ENCODE measurements at regions not wholly inside any gene's neighbourhood (a gene's known extent, or its start where the extent isn't known, plus 50 kb on each side); places are given as distances from the start of the nearest gene placed in this dataset.

DNA sequence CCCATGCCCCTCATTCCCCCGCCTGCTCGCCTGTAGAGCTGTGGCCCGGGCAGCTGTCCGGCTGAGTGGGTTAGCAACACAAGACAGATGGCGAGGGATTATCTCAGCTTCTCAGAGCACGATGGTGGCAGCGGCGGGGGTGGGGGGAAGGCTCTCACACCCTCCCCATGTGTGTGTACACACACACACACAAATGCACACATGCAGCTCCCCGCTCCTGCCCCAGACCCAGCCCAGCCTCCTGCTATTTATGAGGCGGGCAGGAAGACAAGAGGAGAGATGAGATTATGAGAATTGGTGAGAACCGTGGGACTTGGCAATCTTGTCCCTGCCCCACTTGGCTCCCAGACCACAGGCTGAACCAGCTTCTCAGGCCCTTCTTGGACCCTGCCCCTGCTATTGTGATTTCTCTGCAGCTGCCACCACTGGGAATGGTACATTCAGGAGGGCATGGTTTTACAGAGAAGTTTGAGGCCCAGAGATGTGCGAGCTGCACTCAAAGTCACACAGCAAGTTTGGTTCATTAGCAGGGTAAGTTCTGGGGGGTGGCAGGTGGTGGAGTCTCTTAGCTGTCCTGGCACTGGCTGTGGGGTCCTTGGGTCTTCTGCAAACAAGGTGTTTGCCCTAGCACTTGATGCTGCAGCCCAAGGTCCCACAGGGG, 51.0 kb upstream of the PSD2 start:
- TF ChIP-seq SP1 (IDR thresholded peaks at IDR 0.05) (no peak), CTCF (IDR thresholded peaks at IDR 0.05; ENCODE audit: low read depth, low read length, missing input control) (no peak), RAD21 (IDR thresholded peaks at IDR 0.05) (no peak), JUND (IDR thresholded peaks at IDR 0.05) (no peak), GABPA (IDR thresholded peaks at IDR 0.05 in 1 of 2, conservative IDR thresholded peaks at IDR 0.05 in 1 of 2) (no peak), TAF1 (conservative IDR thresholded peaks at IDR 0.05) (no peak), MAX (IDR thresholded peaks at IDR 0.05) (no peak), EGR1 (IDR thresholded peaks at IDR 0.05; ENCODE audit: low read depth in 2 of 2) (no peak), FOXA1 (IDR thresholded peaks at IDR 0.05) (no peak)
- TF ChIP-seq, protein P1, sequence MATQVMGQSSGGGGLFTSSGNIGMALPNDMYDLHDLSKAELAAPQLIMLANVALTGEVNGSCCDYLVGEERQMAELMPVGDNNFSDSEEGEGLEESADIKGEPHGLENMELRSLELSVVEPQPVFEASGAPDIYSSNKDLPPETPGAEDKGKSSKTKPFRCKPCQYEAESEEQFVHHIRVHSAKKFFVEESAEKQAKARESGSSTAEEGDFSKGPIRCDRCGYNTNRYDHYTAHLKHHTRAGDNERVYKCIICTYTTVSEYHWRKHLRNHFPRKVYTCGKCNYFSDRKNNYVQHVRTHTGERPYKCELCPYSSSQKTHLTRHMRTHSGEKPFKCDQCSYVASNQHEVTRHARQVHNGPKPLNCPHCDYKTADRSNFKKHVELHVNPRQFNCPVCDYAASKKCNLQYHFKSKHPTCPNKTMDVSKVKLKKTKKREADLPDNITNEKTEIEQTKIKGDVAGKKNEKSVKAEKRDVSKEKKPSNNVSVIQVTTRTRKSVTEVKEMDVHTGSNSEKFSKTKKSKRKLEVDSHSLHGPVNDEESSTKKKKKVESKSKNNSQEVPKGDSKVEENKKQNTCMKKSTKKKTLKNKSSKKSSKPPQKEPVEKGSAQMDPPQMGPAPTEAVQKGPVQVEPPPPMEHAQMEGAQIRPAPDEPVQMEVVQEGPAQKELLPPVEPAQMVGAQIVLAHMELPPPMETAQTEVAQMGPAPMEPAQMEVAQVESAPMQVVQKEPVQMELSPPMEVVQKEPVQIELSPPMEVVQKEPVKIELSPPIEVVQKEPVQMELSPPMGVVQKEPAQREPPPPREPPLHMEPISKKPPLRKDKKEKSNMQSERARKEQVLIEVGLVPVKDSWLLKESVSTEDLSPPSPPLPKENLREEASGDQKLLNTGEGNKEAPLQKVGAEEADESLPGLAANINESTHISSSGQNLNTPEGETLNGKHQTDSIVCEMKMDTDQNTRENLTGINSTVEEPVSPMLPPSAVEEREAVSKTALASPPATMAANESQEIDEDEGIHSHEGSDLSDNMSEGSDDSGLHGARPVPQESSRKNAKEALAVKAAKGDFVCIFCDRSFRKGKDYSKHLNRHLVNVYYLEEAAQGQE (IDR thresholded peaks at IDR 0.05): no peak
- TF ChIP-seq, protein P2, sequence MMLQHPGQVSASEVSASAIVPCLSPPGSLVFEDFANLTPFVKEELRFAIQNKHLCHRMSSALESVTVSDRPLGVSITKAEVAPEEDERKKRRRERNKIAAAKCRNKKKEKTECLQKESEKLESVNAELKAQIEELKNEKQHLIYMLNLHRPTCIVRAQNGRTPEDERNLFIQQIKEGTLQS (IDR thresholded peaks at IDR 0.05): no peak
